Osteoblast (primary cell): ENCODE measurements at regions not wholly inside any gene's neighbourhood (a gene's known extent, or its start where the extent isn't known, plus 50 kb on each side); places are given as distances from the start of the nearest gene placed in this dataset.

Experiments used
- DNase-seq: peaks from one replicate; pipeline ENCODE4 v3.0.0; 2011; ENCODE audit warnings: low spot score, mixed read lengths; ENCODE audit not compliant: insufficient read length; ENCODE audit errors: missing footprints
- H2AFZ ChIP-seq: 2 replicates; pipeline ENCODE4 v1.6.0; 2011; ENCODE audit warnings: mild to moderate bottlenecking, low read length
- H3K27ac ChIP-seq: 2 replicates; pipeline ENCODE4 v1.5.1; 2011; ENCODE audit warnings: mild to moderate bottlenecking, low read depth, low read length, moderate library complexity
- H3K27me3 ChIP-seq: 2 replicates; pipeline ENCODE4 v1.6.0; 2012; ENCODE audit warnings: mild to moderate bottlenecking, control low read depth, inconsistent platforms, low read length, moderate library complexity; ENCODE audit not compliant: insufficient read depth
- H3K36me3 ChIP-seq: 2 replicates; pipeline ENCODE4 v1.5.1; 2011; ENCODE audit warnings: mild to moderate bottlenecking, low read length, control low read depth, moderate library complexity; ENCODE audit not compliant: insufficient read depth
- H3K4me1 ChIP-seq: 2 replicates; pipeline ENCODE4 v1.5.1; 2011; ENCODE audit warnings: mild to moderate bottlenecking, low read length, control low read depth, moderate library complexity; ENCODE audit not compliant: insufficient read depth
- H3K4me2 ChIP-seq: 2 replicates; pipeline ENCODE4 v1.6.0; 2011; ENCODE audit warnings: mild to moderate bottlenecking, low read length; ENCODE audit not compliant: insufficient read depth
- H3K4me3 ChIP-seq: fragments of 200-600 bp; sonication (generic); 3 replicates; pipeline ENCODE4 v1.5.1; 2012; ENCODE audit warnings: mild to moderate bottlenecking, low read length, inconsistent platforms; ENCODE audit not compliant: insufficient read depth
- H3K79me2 ChIP-seq: 2 replicates; pipeline ENCODE4 v1.6.0; 2012; ENCODE audit warnings: mild to moderate bottlenecking, low read length, control low read depth, inconsistent platforms; ENCODE audit not compliant: insufficient read depth
- H3K9me3 ChIP-seq: 2 replicates; pipeline ENCODE4 v1.5.1; 2011; ENCODE audit warnings: low read depth, low read length, control low read depth
- H4K20me1 ChIP-seq: 2 replicates; pipeline ENCODE4 v1.6.0; 2012; ENCODE audit warnings: mild to moderate bottlenecking, low read length, control low read depth; ENCODE audit not compliant: insufficient read depth
- CTCF ChIP-seq: IDR thresholded peaks from 2 replicates; pipeline ENCODE4 v1.5.1; 2011; ENCODE audit warnings: mild to moderate bottlenecking, low read depth, low read length, moderate library complexity; ENCODE audit errors: extremely low read depth

GRCh38 chr6:151689499-151690201 lies 117.8 kb upstream of the ESR1 start:
- Histone ChIP-seq H3K9me3 (no peaks in the 10 kb centered on the region), H3K4me2 (peak overlapping the region; percentile 82), H3K79me2 (peaks cover 3% of the 10 kb centered on the region), H3K36me3 (no peaks in the 10 kb centered on the region), H3K27me3 (no peaks in the 10 kb centered on the region), H4K20me1 (no peaks in the 10 kb centered on the region), H2AFZ (peak overlapping the region; percentile 90), H3K27ac (peak overlapping the region; percentile 88), H3K4me3 (peak overlapping the region; percentile 62), H3K4me1 (peaks cover 17% of the 10 kb centered on the region)
- no peak for TF ChIP-seq CTCF
- no peak for DNase-seq

GRCh38 chr6:151690303-151690702 lies 117.2 kb upstream of the ESR1 start:
- peaks cover 3% of the 10 kb centered on the region for H3K79me2 ChIP-seq
- no peaks in the 10 kb centered on the region for H3K9me3 ChIP-seq
- H4K20me1 ChIP-seq: no peaks in the 10 kb centered on the region
- H3K27me3 ChIP-seq: no peaks in the 10 kb centered on the region
- peaks cover 17% of the 10 kb centered on the region for H3K4me1 ChIP-seq
- H3K36me3 ChIP-seq: no peaks in the 10 kb centered on the region
- H2AFZ ChIP-seq: peak overlapping the region; percentile 90
- peak; percentile 86 for DNase-seq
- H3K4me3 ChIP-seq: peak overlapping the region; percentile 62
- H3K27ac ChIP-seq: peak overlapping the region; percentile 88
- peak; percentile 36 for TF ChIP-seq CTCF
- peak overlapping the region; percentile 82 for H3K4me2 ChIP-seq

GRCh38 chr6:151690768-151691562 lies 116.5 kb upstream of the ESR1 start:
- Histone ChIP-seq H3K4me3 (peak overlapping the region; percentile 62), H4K20me1 (no peaks in the 10 kb centered on the region), H2AFZ (peak overlapping the region; percentile 90), H3K36me3 (no peaks in the 10 kb centered on the region), H3K27me3 (no peaks in the 10 kb centered on the region), H3K79me2 (peaks cover 3% of the 10 kb centered on the region), H3K27ac (peak overlapping the region; percentile 88), H3K4me2 (peak overlapping the region; percentile 82), H3K9me3 (no peaks in the 10 kb centered on the region), H3K4me1 (peaks cover 17% of the 10 kb centered on the region)
- no peak for TF ChIP-seq CTCF
- peak; percentile 62 for DNase-seq

GRCh38 chr6:151692216-151692615 lies 115.3 kb upstream of the ESR1 start:
- H4K20me1 ChIP-seq: no peaks in the 10 kb centered on the region
- H3K4me2 ChIP-seq: peak overlapping the region; percentile 82
- peak overlapping the region; percentile 88 for H3K27ac ChIP-seq
- peak overlapping the region; percentile 62 for H3K4me3 ChIP-seq
- H3K36me3 ChIP-seq: no peaks in the 10 kb centered on the region
- peak; percentile 56 for DNase-seq
- H3K4me1 ChIP-seq: peaks cover 17% of the 10 kb centered on the region
- no peak for TF ChIP-seq CTCF
- peaks cover 3% of the 10 kb centered on the region for H3K79me2 ChIP-seq
- no peaks in the 10 kb centered on the region for H3K27me3 ChIP-seq
- peak overlapping the region; percentile 90 for H2AFZ ChIP-seq
- H3K9me3 ChIP-seq: no peaks in the 10 kb centered on the region
